Omental fat pad (tissue), 3 donors: ENCODE measurements at regions not wholly inside any gene's neighbourhood (a gene's known extent, or its start where the extent isn't known, plus 50 kb on each side); places are given as distances from the start of the nearest gene placed in this dataset.
A peak's percentile ranks its signal among the peaks of the same experiment; 100 is the strongest.

ENCODE experiments used
- ATAC-seq: fragments of 150-250 bp; one replicate; pipeline ENCODE4 v1.9.1; 2016; ENCODE audit warnings: mild to moderate bottlenecking, moderate library complexity; ENCODE audit not compliant: low FRiP score
- DNase-seq: peaks from one replicate; pipeline ENCODE4 v3.0.0-alpha.2; 2019; ENCODE audit warnings: low spot score
- TF ChIP-seq, protein P1 (sequence below), 3 donors: fragments of 450-650 bp; IDR thresholded peaks; one replicate each; pipeline ENCODE4 v1.5.1; 2016 to 2017; ENCODE audit warnings: antibody characterized with exemption in 3 of 3, mild to moderate bottlenecking in 3 of 3, moderate library complexity in 2 of 3

DNA sequence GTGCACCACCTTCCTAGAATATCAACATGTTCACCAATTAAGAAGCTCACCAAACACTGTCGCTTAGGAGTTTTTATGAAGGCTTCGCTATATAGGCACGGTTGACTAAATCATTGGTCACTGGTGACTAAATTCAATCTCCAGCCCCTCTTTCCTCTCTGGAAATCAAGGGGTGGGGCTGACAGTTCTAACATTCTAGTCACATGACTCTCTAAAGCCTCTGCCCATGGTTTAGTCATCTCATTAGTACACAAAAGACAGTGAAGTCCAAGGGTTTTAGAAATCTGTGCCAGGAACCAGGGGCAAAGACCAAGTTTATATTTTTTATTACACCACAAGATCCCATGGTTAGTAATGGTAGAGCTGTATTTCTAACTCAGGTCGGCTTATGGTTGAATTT lies 243.2 kb downstream of the ELAVL2 start:
- DNase-seq (no peak), ATAC-seq (no peak)
- TF ChIP-seq, protein P1, sequence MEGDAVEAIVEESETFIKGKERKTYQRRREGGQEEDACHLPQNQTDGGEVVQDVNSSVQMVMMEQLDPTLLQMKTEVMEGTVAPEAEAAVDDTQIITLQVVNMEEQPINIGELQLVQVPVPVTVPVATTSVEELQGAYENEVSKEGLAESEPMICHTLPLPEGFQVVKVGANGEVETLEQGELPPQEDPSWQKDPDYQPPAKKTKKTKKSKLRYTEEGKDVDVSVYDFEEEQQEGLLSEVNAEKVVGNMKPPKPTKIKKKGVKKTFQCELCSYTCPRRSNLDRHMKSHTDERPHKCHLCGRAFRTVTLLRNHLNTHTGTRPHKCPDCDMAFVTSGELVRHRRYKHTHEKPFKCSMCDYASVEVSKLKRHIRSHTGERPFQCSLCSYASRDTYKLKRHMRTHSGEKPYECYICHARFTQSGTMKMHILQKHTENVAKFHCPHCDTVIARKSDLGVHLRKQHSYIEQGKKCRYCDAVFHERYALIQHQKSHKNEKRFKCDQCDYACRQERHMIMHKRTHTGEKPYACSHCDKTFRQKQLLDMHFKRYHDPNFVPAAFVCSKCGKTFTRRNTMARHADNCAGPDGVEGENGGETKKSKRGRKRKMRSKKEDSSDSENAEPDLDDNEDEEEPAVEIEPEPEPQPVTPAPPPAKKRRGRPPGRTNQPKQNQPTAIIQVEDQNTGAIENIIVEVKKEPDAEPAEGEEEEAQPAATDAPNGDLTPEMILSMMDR (IDR thresholded peaks at IDR 0.05) = no peak

- DNase-seq (no peak), ATAC-seq (no peak)
- TF ChIP-seq, protein P1 (IDR thresholded peaks at IDR 0.05) = no peak
Observed at GRCh38 chr9:23586906-23587305, 239.1 kb downstream of the ELAVL2 start.

GRCh38 chr9:23587433-23587832 lies 238.6 kb downstream of the ELAVL2 start:
- ATAC-seq (no peak), DNase-seq (no peak)
- TF ChIP-seq, protein P1 (IDR thresholded peaks at IDR 0.05) = no peak

GRCh38 chr9:23587903-23588302 lies 238.1 kb downstream of the ELAVL2 start:
- DNase-seq (no peak), ATAC-seq (no peak)
- TF ChIP-seq, protein P1 (IDR thresholded peaks at IDR 0.05) = no peak

DNA sequence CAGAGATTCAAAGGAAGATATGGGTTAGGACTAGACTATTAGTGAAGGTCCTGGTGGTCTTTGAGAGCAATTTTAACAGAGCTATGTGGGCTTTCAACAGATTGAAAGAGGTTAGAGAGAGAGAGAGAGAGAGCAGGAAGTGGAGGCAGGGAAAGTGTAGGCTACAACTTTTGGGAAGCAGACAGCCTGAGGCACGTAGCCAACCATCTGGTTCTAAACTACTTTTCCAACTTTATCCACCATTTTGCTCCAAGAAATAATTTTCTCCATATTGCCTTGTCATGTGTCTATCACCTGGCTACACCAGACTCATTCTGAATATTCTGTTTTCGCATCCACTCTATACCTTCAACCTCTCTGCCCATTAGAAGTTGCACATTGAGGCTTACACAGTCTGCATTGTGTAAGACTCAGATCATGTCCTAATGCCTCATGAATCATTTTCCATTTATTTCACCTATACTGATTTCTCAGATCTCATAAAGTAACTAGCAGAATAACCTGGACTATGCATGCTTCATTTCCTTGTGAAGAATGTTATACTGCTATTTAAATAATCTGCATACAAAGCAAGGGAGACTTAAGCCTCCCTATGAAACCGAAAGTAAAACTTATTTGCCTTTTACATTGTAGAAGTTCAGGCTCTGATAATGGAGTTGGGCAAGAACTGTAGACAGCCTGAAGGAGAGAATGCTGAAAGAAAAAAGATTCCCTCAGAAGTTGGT lies 235.6 kb downstream of the ELAVL2 start:
- TF ChIP-seq, protein P1 (IDR thresholded peaks at IDR 0.05) = no peak
- ATAC-seq (peak; percentile 68), DNase-seq (no peak)

DNA sequence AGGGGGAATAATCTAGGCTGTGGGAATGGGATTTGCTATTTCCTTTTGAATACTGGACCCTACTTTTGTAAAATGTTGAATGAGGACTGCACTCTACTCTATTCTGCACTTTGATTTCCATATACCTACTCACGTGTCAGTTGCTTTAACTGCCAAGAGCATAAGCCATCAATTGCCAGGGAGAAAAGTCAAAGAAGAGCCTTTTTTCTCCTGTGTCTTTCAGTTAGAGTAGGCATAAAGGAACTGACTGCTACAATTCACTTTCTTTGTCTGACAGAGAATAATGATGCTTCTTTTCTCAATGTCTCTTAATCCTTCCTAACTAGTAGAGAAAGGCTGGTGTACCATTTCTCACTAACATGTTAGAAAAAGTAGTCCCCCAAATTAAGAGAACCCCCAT lies 231.6 kb downstream of the ELAVL2 start:
- DNase-seq (no peak), ATAC-seq (no peak)
- TF ChIP-seq, protein P1 (IDR thresholded peaks at IDR 0.05) = no peak

DNA sequence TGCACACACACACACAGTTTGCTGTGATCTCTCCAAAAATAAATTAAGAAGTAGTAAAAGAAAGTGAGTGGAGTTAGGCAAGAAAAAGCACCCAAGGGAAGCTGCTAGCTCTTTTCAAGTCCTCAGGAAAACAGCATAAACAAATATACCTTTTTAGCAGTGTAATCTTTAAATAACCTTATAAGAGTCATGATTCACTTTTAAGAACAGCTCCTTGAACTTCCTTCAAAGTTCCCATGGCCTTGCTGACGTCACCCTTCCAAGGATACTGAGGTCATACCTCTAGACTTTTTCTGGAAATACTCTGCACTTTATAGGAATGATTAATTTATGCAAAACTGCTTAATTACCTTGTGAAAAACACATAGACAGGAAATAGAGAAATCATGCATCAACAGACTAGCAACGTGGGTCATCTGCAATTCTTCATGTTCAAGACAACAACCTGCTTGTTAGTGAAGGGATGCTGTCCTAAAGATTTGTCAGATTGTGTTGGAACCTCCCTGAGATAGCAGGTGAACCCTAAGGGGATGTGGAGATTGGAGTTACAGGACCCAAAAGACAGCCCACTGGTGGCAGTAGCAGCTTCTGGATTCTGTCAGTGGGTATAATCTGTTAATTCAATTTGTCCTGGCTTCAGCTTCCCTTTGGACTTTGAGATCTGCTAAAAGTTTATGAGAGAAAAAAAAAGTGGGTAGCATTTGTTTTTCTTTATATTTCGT lies 229.0 kb downstream of the ELAVL2 start:
- DNase-seq (no peak), ATAC-seq (no peak)
- TF ChIP-seq, protein P1 (IDR thresholded peaks at IDR 0.05) = no peak
